Fibroblast of the conjunctiva (primary cell): ENCODE measurements at regions not wholly inside any gene's neighbourhood (a gene's known extent, or its start where the extent isn't known, plus 50 kb on each side); places are given as distances from the start of the nearest gene placed in this dataset.
A peak's percentile ranks its signal among the peaks of the same experiment; 100 is the strongest.

ENCODE experiments used
- DNase-seq: peaks from one replicate; pipeline ENCODE4 v3.0.0-alpha.2; 2010; ENCODE audit warnings: low read depth

DNA sequence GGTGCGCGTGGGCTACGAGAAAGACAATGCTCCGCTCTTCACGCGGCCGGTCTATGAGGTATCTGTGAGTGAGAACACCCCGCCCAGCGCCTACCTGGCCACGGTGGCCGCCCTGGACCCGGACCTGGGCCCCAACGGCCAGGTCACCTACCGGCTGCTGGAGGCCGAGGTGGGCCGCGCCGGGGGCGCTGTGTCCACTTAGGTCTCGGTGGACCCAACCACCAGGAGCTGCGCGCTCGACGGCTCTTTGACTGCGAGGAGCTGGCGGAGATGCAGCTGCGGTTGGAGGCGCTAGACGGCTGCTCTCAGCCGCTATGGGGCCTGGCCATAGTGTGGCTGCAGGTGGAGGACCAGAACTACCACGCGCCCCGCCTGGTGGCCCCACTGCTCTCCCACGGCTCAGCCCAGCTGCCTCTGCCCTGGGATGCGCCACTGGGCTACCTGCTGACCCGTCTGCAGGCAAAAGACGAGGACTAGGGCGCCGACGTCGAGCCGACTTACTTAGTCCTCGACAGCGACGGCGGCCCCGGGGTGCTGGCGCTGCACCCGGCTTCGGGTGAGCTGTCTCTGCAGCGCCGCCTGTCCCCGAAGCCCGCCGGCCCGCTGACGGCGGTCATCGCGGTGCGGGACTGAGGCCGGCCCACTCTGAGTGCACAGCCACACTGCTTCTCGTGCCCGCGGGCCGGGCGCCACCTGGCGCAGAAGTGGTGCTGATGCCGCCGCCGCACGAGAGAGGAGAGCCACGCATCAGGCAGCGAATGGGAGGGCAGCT is 173.0 kb downstream of the OLFM4 start:
- no peak for DNase-seq

DNA sequence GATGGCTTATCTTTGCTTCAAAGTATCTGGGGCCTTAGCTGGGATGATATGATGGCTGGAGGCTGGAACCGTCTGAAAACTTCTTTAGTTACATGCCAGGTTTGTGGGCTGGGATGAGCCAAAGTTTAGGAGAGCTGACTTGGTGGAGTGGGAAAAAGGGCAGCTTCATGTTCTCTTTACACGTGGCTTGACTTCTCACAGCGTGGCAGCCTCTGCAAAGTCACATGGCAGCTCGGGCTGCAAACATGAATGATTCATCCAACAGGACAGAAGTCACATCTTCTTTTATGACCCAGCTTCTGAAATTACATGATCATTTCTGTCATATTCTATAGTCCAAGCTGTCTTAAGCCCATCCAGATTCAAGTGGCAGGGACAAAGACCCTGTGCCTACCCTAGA is 176.0 kb downstream of the OLFM4 start:
- no peak for DNase-seq

DNA sequence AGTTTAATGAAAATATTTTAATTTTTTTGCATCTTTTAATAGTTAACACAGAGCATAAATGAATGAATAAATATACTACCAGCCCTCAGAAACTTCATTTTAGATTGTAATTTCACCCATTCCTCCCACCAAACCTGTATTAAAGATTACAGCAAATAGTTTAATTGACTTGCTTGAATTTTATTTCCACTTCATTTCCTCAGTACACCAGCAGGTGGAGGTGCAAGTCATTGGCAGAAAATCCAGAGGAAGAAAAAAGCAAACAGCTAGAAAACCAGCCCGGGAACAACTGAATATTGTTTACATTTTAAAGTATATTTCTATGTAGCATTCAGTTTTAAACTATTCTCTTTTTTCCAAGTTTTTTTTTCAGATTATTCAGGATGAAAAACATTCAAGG is 177.8 kb downstream of the OLFM4 start:
- DNase-seq, result no peak

DNA sequence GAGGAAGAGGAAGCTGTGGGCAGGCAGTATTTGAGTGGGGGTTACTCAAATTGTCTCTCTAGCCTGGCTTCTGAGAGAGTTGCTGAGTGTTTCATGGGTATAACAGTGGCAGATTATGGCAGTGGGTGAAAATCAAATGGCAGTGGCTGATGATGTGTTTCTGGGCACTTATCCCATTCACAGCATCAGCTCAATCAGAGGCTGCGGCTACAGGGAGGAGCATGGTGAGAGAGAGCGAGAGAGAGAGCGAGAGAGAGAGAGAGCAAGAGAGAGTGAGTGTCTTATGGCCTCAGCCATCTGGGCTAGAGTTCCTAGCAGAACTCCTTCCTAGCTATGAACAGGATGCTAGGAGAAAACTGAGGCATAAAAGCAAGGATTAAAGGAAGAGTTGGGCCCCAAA is 178.9 kb downstream of the OLFM4 start:
- no peak for DNase-seq

DNA sequence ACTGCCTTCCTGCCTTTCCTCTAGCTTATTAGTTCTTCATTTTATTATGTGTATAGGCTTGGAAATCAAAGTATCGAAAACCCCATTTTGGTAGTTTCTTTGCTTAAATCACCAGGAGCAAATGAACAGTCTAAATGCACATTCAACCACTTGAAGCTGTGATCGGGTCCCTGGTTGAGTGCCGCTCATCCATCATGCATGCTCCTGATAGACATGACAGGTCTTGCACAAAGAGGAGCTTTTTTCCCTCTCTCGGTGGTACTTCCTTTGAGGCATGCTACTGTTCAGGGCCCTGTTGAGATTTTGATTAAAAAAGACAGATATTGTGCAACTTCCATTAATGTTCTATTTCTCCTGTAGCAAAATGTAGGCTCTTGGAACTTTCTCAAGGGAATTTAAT is 185.8 kb downstream of the OLFM4 start:
- no peak for DNase-seq

DNA sequence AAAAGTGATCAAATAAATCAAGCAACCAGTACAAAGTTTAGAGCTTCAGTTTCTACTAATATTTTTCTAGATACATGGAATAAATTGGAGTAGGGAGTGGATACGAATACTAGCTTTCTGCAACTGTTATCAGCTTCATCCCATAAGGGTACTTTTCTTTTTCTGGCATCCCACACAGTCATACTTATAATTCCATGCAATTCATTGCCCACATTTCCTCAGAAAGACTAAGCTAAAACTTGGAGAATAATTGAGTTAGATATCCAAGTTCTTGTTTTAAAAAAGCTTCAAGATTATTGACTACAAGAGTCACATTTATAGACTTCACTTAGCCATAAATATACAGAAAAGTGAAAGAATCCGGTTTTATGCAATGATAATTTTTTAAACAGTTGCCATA is 186.9 kb downstream of the OLFM4 start:
- DNase-seq, result no peak

DNA sequence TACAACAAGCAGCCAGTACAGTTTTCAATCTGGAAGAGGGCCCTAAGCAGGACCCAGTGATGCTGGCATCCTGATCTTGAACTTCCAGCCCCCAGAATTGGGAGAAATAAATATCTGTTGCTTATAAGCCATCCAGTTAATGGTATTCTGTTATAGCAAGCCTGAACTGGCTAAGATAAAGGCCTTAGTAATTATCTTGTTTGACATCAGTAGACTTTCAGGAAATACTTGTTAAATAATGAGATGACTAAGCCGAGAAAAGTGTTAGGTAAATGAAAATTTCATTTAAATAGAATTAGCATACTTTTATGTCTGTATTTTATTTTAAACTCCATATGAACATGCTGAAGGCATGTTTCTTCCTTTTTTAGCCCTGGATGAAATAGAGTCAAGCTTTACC is 188.2 kb downstream of the OLFM4 start:
- DNase-seq, result no peak

DNA sequence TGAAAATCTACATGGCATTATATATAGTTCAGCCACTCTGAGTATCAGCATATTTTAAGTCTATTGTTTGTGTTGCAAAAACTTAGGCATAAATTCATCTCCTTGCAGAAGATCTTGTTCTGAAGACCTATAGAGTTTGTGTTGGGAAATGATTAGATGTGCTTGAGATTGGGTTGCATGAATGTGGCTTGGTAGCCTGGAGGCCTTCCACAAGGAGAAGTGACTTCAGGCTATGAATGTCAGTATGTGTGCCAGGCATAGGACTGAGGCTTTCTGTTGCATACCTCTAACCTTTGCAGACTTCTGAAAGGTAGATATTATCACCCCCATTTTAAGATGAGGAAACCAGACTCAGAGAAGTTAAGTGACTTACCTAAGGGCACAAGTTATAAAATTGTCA is 188.6 kb downstream of the OLFM4 start:
- no peak for DNase-seq

DNA sequence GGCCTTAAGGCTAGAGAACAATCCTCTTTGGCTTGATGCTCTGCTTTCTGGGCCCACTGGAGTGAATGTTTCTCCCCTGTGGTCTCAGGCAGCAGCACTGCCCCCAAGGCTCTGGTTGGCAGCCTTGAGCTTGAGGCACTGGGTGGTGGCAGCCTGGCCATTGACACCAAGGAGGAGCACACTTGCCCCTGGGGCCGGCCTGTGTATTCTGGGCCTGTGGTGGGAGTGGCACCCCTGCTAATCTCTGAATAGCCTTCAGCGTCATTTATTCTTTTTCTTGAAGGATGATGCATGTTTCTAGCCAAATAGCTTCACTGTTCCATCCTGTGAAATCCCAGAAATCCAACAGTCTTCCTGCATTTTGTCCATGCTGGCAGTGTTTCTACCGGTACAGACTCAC is 191.4 kb downstream of the OLFM4 start:
- no peak for DNase-seq

DNA sequence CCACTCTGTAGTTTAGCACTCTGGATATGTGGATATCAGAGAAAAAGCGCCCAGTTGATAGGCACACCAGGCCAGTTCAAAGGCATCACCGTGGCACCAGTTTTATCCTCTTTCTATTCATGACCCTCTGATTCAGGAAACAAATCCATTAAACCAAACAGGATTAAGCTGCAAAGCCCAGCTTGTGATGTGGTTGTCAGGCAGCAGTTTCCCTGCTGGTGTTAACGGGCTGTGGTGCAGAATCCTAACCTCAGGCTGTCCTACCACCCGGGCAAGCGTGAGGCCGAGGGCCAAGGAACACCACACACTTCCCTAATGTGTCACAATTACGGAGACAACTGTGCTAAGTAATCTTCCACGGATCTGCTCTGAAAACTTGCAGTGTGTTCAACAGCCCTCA is 209.1 kb downstream of the OLFM4 start:
- no peak for DNase-seq

DNA sequence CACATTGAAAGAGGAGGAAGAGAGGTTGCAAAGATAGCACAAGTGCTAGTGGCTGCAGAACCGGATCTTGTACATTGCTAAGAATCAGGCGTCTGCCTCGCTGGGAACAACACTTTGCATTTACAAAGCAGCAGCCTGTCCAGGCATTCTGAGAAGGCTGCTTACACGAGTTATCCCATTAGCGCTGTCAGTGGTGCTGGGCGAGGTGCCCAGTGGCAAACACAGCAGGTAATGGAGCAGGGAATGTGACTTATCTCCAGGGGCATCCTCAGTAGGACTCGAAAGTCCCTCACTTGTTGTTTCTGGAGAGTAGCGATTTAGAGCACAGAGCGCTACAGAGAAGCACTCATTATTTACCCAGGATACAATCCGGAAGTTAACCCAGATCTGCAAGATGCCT is 209.6 kb downstream of the OLFM4 start:
- DNase-seq, result no peak

DNA sequence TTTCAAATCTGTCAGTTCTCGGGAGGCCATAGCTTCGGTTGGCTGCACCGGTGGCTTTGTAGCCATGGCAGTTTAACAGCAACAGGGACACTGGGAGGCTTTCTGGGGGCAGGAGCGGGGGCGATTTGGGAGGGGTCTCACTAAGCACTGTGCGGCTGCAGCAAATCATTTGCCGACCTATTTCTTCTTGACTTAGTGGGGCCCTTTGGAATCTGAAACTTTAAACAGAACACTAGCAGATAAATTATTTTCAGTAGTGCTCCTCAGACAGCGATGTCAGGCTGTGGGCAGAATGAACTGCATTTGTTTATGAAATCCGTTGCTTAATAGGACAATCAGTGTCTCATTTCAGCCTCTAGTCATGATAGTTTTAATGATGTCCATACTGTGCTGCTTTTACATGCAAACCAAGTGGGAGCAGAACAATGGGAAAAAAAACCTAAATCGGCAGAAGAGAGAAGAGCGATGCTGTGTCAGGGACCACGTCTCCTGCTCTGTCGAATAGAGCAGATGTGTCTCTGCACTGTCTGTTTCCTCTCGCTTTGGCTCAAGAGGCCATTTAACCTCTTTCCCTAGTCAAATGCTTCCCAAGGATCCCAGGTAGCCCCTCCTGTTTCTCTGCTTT is 211.9 kb downstream of the OLFM4 start:
- no peak for DNase-seq

DNA sequence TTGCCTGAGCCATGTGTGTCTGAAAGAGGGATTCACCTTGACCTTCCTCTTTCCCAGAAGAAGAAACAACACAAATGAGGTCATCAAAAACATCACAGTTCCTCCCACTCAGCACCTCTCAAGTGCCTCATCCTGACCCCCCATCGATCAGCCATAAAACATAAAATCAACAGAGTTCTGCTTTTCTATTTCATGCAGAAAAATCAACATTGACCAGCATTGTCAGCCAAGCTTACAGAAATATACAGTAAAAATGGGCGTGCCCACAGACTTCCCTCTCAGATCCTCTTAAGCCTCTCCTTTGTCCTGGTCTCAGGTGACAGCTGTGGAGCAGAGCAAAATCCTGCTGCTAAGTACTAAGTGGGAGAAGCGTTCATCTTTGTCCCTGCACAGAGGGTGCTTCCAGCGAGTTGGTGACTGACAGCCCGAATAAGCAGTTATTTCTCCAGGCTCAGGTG is 213.3 kb downstream of the OLFM4 start:
- no peak for DNase-seq

DNA sequence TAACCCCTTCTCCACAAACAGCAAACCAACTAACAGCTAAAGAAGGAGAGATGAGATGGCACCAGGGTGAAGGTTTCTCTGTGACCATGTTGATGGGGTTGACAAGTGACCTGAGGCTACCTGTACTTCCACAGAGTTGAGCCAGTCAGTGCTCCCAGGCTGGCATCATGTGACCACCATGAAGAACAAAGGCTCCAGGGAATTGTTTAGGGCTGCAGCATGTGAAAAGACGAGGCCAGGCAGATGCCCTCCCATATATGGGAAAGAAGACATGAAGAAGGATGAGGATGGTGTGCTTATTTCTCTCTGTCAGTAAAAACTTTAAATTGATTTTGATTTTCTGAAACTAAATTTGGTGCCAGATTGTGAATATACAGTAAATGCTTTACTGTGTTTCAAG is 220.6 kb downstream of the OLFM4 start:
- DNase-seq, result no peak

DNA sequence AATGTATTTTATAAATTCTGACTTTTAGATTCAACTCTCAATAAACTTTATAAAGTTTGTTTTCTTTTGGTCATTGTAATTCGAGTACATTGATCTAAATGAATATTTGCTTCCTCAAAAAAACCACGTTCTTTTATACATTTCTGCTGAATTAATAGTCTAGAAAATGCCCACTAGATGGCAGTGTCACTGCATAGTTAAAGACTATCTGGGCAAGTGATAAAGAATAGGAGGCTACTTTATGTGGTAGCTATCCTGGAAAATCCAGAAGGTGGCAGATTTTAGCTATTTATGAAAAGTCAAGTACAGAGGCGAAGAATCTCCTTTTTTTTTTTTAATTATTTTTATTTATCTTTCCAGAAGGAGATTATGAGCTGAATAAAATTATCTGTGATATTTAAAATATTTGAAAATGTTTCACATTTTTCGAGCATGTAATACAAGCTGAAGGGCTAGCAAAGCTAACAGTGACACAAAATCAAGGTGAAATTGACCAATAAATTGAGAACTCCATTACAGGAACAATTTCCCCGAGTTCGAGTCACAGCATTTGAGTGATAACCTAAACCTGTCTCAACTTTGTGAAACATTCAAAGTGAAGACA is 221.8 kb downstream of the OLFM4 start:
- DNase-seq, result peak; percentile 47

DNA sequence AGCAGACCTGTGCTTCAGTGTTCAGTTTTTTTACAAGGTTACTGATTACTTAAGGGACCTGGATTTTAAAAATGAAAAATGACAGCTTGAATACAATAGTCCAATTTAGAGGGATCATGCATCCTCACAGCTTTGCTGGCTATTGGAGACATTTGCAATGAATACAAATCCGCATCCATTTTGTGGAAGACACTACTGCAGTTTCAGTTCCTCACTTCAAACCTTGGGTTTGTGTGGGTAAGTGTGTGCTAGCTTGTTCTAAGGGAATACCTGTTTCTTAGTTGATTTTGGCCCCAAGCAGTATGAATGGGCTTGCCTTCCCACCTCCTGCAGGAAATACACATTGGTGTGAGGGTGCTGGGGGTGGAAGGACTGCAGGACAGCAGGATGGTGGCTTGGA is 222.4 kb downstream of the OLFM4 start:
- DNase-seq, result no peak

DNA sequence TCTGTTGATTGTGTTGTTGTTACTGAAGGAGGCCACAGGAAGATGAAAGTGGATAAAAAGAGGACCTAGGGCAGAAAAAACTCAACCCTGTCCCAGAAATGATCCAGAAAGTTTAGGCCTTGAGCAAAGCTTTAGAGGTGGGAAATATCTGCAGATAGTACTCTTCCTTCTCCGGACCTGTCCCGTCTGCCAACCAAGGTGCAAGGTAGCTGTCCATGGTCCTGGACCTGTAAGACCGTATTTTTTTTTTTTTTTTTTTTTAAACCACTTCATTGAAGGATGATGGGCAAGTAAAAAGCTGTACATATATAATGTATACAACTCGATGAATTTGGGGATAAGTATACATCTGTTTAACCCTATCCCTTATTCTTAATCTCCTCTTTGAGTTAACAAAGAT is 225.9 kb downstream of the OLFM4 start:
- no peak for DNase-seq

DNA sequence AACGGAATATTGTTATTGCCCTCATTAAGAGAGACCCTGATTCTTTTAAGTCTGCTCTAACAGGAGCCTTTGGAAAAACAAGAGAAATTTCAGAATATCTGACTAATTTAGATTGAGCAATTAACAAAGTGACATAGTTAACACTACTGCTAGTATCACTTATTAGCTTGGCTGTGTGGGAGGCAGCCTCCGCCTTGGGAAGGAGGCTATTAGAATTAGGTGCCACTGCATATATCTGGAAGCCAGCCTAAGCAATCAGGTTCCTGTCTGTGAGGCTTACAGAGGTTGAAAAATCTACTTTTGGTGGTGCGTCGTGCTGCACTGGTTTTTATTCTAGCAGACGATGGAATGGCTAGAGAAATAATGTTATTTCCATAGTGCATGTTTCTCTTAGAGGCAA is 227.2 kb downstream of the OLFM4 start:
- DNase-seq, result no peak

DNA sequence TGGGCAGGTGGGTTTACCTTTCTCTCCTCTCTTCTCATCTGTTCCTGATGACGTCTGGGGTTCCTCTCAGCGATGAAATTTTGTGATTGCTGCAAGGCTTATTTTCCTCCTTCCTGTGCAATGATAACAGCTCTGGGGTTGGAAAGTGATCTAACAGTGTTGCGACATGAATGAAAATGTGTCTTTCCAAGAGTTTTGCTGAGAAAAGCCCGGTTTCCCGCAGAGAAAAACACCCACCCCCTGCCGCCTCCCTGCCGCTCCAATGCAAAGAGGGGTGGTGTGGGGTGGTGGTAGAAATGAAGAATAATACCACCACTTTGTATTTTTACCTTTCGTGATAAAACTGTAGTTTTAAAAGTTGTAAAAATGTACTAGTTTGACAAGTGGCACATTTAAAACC is 232.0 kb downstream of the OLFM4 start:
- no peak for DNase-seq

DNA sequence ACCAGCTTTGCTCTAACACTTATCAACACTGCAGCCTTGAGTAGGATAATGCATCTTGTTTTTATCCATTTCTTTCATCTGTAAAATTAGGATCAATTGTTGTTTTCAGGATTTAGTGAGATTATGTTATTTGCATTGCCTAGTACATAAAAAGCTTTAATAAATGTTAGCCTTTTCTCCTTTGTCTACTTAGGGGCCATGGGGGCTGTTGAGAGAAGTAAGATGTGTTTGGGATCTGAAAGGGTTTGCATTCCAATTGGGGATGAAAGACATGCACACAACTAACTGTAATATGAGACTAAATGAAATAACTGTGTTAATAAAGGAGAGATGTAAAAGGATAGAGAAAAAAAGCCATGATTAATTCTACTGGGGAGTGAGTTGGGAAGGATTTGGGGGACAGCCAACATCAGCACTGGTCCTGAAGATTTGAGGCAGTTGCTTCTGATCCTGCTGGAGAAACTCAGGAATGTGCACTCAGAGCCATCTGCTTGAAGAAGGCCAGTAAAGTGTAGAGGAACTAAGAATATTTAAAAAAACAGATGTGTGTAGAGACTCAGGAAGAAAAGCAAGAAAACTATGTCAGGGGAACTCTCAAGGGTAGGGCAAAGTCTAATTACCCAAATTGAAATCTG is 236.3 kb downstream of the OLFM4 start:
- no peak for DNase-seq

DNA sequence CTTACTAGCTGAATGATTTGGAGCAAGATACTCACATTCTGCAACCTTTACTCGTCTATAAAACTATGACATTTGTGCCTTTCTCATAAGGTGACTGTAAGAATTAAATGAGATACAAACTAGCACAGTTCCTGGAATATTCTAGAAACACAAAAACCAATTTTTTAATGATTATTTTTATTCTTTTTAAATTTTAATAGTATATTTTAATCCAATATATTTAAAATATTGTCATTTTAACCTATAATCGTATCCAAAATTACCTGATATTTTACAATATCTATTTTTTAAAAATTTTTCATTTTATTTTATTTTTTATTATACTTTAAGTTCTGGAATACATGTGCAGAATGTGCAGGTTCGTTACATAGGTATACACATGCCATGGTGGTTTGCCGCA is 238.1 kb downstream of the OLFM4 start:
- no peak for DNase-seq

DNA sequence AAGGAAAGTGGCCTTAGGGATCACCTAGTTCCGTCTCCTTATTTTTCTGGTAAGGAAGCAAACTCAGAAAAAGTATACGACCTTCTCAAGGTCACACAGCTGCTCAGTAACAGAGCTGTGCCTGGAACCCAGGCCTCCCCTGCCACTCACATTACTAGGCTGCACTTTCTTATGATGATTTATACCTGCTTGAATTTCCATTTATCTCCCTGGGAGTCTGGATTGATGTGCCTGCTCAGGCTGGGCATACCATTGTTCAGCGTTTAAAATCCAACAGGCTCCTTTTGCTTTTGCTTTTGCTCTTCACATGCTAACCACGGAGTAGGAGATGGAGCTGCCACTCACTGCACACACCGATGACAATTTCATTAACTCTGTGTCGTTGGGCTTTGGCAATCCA is 241.0 kb downstream of the OLFM4 start:
- DNase-seq, result no peak

DNA sequence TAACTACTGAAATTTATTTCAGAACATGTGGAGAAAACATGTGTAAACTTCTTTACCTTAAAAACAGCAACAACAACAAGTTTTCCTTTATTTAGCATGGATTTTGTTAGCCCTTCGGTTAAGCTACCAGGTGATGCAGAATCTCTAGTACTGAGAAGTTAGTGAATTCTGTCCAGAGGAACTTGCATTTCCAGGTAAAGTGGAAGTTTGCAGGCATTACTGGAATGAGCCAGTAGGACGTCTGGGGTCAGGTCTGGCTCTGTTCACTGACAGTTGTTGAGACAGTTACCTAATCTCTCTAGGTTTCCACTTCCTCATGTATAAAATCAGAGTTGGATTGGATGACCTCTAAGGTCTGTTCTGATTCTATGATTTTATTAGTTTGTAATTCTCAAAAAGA is 244.3 kb downstream of the OLFM4 start:
- DNase-seq, result no peak
